Fibroblast of lung (primary cell): ENCODE measurements at regions not wholly inside any gene's neighbourhood (a gene's known extent, or its start where the extent isn't known, plus 50 kb on each side); places are given as distances from the start of the nearest gene placed in this dataset.

Source experiments
- CTCF ChIP-seq, 2 donors: IDR thresholded peaks in 1 of 2; conservative IDR thresholded peaks in 1 of 2; 1 replicate in 1 of 2; 2 replicates in 1 of 2; pipeline ENCODE4 v1.5.1; 2011 to 2012; ENCODE audit warnings: low read length in 2 of 2, control low read depth in 1 of 2, inconsistent platforms in 1 of 2, low read depth in 1 of 2, mild to moderate bottlenecking in 1 of 2
- EZH2 ChIP-seq: IDR thresholded peaks from 2 replicates; pipeline ENCODE4 v1.5.1; 2012; ENCODE audit warnings: low read length, control low read depth, mild to moderate bottlenecking; ENCODE audit errors: missing control alignments

- TF ChIP-seq CTCF (conservative IDR thresholded peaks at IDR 0.05 in 1 of 2, IDR thresholded peaks at IDR 0.05 in 1 of 2; ENCODE audit: low read depth in 1 of 2, low read length in 2 of 2) (no peak), EZH2 (no peak)
Observed at GRCh38 chr5:130815246-130815645, 349.8 kb downstream of the HINT1 start.
